GM18517 (cell line): ENCODE measurements at regions not wholly inside any gene's neighbourhood (a gene's known extent, or its start where the extent isn't known, plus 50 kb on each side); places are given as distances from the start of the nearest gene placed in this dataset.

Experiments used
- ATAC-seq: cut with Tn5 transposase; IDR thresholded peaks from one replicate; pipeline ENCODE4 v1.9.1; 2021; ENCODE audit warnings: mild to moderate bottlenecking, moderate library complexity; ENCODE audit not compliant: unreplicated experiment

DNA sequence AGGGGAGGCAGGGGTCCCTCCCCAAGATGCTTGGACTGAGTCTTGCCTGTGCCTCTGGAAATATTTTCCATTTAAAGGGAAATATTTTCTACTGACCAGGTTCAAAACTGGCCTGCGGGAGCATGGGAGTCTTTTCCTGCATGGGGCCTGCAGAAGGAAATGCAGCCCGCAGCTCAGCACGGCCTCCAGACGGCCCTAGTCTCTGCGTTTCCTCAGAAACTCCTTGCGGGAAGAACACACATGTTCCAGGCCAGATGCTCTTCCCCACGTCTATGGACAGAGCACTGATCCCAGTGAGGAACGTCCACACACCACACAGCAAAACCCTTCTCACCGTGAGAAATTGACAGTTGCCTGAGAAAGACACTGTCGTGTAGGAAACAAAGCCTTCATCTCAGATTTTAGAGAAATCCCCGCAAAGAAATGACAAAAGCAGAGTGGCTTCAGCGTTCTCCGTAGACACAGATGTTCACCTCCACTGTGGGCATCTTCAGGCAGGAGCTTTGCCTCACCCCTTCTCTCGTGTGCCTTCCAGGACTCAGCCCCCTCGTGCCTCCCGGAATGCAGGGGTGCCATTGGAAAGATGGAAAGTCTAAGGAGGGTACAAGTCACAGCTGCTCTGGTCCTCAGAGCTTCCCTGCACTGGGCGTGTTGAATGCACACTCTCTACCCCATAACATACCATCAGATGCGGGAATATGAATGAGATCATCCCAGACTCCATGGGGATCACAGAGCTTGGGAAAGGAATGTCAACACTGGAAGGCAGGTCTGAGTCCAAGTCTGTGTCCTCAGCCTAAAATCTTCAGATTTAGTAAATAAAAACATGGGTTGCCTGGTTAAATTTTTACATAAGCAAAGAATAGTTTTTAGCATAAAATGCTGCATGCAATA, 438.7 kb upstream of the SALL3 start:
- no peak for ATAC-seq

DNA sequence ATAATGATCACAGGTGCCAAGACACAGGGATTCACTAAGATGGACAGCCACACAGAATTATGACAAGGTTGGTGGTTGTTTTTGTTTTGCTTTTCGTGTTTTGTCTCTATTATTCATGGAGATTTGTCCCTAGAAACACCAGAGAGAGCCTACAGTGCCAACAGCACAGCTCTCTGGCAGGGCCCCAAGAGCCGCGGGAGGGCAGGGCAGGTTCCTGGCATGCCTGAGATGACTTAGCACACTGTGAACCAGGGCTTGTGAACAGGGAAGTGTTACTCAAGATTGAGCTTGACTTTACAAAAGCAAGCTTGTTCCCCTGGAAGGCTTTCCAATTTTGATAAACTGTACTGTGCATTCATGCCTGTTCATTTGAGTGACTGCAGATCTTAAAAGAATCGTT, 437.4 kb upstream of the SALL3 start:
- no peak for ATAC-seq

DNA sequence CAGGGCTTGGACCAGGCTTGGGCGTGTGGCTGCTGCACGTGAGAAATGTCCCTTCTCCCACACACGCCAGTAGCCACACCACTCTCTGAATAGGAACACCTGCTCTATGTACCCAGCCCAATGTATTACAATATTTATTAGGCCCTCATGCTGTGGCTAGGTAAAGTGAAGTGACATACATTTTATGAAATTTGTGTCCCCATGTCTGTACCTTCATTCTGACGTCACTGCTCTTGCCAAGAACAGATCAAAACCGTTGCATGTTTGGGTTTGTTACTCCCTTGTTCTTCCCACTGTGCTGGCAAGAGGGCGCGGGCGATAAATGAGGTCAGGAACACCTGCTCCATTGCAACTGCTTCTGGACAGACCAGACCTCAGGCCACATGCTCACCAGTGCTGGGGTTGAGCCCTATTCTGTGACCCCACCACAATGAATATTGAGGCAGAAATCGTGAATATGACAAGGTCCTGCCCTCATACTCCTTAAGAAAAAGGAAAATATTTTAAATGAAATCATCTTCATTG, 436.4 kb upstream of the SALL3 start:
- ATAC-seq: no peak

DNA sequence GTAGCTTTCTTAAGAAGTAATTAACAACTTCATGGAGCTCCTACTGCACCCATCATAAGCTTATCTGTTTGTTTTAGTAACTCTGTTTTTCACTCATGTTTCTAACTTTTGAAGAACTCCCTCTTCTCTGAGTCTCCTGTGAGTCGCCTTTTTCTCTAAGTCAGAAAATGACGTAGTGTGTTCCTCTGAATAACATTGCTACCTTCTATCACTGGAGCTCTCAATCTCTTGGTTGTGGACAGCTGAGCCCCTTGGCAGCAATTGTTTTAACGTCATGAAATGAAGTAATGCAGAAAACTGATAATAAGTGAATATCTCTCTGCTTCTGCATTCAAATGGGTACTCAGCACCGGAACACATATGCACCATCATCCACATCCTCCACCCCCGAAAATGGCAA, 433.3 kb upstream of the SALL3 start:
- ATAC-seq: no peak

DNA sequence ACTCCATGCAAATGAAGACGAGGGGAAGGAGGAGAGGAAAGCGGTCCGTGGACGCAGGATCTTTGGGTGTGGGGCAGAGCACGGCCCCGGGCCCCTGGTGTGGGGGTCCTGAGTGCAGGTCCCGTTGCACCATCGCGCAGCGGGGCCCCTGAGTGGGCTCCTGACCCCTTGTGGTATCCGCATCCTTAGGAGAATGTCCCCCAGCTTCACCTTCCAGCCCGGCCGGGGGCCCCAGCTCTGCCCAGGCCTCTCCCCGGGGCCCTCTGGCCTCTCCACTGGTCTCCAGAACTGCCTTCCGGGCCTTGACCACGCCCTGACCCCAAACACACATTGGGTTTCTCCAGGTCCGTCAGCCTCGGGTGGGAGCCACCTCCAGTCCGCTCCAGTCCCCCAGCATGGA, 431.8 kb upstream of the SALL3 start:
- no peak for ATAC-seq

DNA sequence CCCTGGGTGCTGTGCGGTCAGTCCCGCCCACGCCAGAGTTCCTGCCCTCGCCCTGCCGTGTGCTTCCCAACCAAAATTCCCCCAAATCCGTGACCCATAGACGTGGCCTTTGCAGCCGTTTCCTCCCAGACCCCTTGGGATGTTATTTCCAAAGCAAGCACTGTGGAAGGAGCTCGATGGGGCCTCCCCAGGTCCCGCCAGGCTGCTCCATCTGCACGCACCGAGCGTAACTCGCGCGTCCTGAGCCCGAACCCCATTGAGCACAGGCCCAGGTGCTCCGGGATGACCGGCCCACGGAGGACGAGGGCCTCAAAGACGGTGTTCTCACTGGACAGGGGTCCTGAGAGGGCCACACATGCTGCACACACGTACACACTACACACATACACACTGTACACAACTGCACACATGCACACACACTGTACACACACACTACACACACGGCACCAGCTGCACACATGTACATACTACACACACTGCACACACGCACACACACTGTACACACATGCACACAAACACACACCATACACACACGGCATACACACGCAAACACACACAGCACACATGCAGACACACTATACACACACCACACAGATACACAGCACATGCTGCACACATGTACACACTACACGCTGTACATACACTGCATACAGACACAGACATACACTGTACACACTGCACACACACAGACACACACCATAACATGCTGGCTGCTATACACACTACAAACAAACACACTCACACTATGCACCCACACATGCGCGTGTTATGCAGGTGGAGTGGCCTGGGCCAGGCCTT, 431.2 kb upstream of the SALL3 start:
- no peak for ATAC-seq

DNA sequence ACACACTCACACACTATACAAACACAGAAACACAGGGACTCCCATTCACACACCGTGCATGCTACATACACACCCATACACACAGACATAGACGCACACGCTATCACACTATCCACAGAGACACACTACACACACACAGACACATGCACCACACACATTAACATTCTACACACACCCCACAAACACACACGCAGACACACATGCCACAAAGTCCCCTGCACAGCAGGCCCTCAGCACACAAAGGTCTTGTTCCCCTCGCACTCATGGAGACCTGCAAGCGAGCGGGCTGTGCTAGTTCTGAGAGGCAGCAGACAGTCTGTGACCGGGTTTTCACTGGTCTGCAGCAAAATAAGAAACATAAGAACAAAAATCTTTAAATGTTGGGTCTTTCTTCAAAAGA, 429.6 kb upstream of the SALL3 start:
- ATAC-seq: no peak

DNA sequence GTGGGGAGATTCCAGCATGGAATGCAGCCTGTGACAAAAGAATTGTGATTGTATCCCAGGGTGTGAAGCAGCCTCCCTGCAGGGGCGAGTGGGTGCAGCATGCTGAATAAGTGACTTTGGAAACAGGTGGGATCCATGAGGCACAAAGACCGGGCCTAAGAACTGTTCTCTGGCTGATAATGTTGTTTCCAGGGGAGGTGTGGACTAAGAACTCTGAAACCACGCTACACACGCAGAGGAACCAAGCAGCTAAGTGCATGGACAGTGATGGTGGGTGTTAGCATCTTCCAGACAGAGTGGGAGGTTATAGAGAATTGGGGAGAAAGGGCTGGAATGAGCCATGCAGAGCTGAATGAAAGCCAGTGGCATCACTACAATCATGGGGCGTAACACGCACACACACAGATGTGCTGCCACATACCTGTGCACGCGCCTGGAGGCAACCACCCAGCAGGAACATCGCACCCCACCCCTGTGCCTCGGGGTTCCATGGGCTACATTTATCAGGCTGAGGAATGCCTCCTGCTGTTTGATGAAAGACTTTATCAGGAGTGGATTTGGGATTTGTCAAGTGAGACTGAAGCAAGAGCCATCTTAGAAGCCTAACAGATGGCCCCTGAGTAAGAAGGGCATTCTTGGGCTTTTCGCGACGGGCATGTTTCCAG, 424.5 kb upstream of the SALL3 start:
- no peak for ATAC-seq

DNA sequence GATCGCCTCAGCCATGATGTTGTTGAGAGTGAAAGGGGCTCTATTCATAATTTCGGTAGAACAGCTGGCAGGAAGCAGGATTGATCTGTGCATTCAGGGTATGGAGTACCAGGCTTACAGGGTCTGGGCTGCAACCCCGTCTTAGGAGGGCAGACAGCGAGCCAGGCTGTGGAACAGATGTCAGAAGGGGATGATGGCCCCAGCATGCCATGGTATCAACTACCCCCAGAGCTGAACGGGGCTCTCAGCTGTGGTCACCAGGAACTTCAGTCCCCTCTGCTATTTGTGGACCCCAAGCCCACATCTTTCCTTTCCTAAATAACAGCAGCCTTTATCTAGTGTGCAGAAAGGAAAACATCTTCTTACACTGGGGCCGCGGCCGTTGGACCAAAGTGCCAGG, 422.2 kb upstream of the SALL3 start:
- no peak for ATAC-seq

DNA sequence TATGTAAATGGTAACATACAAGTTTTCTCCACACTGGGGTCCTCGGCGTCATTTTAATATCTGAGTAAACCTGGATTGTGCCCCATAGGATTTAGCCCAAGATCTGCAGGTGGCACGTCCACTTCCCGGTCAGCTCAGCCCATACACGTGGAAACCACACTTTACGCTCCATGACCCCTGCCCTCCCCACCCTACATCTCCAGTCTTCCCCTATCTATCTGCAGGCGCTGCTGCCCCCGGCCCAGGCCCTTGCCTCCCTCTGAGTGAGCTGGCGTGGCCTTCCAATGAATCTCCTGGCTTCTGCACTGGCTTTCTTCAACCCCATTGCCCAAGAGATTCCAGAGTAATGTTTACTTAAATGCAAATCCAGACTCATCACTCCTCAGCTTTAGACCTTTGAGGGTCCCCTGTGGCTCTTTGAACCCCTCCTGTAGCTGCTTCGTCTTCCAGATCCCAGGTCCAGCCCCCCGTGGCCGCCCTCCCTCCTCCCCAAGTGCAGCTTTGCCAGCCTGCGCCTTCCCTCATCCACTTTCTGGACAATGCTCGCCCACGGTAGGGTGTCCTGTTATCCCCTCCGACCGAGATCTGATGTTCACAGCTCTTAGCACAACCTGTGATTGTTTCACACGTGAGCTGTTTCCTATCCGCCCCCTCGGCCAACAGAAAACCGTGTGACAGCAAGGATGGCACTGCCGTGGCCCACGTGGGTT, 421.4 kb upstream of the SALL3 start:
- ATAC-seq: no peak

DNA sequence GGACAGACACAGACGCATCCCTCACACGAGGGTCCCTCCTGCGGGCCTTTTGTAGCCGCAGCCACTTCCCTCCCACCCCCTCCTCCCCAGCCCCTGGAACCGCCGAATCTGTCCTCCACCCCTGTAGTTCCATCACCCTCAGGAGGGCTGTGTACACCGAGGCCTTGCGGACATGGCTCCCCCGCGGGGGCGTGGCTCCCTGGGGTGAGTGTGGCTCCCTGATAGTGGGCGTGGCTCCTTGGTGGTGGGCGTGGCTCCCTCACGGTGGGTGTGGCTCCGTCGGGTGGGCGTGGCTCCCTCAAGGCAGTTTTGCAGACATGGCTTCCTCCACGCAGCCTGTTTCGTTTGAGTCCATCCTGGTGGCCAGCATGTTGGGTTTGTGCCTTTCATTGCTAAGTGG, 420.7 kb upstream of the SALL3 start:
- ATAC-seq: no peak

DNA sequence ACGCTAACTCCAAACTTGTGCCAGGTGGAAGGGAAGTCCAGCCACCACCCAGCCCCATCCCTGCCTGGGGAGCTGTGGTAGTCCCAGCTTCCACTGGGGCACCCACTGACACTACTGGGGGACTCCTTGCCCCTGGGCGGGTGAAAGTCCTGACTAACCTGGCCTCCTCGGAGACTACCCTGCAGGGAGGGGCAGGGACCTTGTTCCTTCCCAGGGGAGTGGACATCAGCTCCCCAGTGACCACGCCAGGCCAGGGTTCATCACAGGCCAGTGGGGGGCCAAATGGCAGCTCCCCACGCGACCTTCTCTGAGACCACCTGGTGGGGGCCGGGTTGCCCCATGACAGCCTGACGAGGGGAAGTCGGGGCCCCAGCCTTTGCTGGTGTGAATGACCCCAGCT, 420.0 kb upstream of the SALL3 start:
- no peak for ATAC-seq

DNA sequence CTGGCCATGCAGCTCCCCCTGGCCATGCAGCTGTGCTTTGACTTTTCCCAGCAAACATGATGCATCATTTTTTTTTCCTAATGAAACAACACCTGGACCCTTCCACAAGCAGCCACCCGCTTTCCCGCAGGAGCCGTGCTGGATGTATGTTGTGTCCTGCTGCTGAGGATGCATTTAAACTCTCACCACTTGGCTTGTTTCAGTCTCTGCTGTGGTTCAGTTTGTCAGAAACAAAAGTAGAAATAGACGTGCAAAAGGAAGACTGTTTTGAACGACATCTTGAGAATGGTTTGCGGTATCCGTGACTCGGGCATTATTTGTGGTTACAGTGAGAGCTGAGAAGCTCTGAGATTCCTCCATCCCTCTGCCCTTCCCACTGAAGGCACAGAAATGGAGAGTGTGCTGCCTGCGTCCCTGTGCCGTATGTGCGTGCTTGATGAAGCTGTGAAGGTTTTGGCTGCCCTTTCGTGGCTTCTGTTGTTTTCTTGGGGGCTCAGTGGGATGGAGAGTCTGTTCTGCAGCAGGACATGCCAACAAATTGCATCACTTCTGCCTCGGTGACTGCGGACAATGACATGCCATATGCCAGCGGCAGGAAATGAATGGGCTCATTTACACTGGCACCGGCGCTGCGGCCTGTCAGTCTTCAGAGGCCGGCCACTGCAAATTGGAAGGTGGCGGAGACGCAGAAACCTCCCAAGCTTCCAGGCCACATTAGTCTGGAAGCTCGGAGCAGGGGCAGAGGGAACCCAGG, 417.7 kb upstream of the SALL3 start:
- ATAC-seq: no peak

DNA sequence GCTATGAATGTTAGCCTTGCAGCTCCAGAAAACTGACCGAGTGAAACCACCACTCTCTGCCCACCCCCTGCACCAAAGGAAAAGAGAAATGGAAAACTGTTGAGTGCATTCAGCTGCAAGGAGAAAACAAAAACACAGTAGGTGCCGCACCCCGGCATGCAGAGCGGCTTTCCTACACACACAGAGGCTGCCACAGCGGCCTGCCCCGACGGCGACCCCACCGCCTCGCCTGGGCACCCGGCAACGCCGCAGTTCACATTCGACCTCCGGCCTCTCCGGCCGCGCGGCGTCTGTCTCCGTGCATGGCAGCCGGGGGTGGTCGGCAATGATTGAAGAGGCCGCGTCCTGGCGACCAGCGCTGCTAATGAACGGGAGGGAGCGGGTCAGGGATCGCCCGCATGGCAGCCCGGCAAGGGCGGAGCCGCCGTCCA, 417.1 kb upstream of the SALL3 start:
- no peak for ATAC-seq

DNA sequence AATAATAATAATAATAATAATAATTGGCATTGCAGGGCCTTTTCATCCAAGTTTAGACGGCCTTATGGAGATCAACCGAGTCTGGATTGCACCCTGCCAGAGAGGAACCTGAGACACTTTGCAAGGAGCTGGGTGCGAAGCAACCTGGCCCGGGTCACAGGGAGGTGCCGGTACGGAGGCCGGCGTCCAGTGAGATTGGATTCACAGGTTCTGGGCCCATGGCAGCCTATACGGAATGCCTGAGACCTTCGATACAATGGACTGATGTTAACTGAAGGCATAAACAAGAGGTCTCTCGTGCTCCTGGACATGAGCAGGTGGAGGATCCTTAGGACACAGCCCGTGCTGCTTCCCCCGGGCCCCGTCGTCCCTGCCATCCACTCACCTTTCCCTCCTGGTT, 416.5 kb upstream of the SALL3 start:
- no peak for ATAC-seq

DNA sequence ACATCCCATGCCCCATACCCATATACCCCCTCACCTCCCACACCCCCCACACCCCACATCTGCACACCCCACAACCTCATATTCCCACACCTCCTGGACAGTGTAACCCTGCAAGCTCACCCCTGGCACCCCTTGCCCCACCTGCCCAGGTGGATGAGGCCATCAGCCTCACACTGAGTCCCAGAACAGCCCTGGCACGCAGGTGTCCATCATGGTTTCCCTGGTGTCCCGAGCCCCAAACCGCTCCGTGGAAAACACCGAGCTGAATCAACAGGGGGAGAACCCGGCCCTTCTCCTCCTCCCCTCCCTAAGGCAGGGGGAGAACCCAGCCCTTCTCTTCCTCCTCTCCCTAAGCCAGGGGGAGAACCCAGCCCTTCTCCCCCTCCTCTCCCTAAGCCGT, 415.6 kb upstream of the SALL3 start:
- ATAC-seq: no peak

DNA sequence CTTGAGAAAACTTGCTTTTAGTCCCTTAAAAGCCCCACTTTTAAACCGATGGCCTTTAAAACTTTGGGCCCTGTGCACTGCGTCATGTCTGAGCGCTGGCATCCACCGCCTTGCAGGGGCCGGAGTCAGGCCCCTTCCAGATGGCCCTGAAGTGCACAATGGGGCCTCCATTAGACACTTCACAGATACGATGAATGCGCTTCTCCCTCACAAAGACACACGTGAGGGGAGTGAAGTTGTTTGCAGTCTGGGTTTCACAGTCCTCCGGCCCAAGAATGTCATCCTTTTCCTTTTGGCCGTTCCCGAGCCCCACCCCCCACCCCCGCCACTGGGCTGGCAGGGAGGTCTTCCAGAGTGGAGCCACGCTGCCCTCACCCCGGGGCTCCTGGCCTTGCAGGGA, 415.1 kb upstream of the SALL3 start:
- ATAC-seq: no peak

DNA sequence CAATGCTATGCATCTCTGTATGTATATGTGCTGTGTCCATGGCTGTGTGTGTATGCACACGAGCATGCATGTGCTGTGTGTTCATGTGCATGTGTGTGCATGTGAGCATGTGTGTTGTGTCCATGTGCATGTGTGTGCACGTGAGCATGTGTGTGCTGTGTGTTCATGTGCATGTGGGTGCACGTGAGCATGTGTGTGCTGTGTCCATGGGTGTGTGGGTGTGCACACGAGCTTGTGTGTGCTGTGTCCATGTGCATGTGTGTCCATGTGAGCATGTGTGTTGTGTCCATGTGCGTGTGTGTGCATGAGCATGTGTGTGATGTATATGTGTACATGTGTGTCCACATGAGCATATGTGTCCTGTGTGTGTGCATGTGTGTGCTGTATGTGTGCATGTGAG, 414.4 kb upstream of the SALL3 start:
- no peak for ATAC-seq

DNA sequence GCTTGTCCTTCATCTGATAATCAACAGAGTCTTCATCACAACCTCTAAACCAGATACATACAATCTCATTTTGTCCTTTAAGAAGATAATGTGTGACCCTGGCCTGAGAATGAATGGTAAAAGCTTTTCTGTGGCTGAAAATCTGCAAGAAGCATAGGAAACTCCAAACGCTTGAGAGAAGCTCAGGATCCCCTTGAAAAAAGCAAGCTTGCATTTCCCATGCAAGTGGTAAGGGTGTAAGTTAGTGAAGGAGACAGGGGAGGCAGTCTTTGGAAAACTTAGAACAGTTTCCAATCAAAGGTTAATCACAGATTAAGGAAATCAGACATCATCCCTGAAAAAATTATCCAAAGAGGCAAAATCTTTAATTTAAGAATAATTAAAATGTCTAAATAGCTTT, 413.6 kb upstream of the SALL3 start:
- no peak for ATAC-seq

DNA sequence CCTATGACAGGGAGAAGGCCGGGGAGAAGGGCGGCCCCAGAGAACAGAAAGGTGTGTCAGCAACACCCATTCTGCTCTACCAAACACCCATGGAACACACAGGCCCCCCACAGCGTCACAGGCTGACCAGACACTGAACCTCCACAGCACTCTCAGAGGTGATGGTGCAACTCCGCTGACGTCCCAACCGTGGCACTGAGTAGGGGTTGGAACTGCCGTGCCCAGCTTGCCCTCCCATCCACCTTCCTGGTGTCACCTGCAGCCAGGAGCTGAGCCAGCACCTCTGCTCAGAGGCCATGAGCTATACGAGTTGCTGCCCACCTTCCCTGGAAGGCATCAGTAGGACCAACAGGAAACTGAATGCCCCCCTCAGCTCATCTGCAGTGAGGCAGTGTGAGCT, 412.9 kb upstream of the SALL3 start:
- no peak for ATAC-seq
